ENCODE measurements at regions not wholly inside any gene's neighbourhood (a gene's known extent, or its start where the extent isn't known, plus 50 kb on each side); places are given as distances from the start of the nearest gene placed in this dataset.

GRCh38 chr7:153852261-153852660 lies 199.9 kb upstream of the DPP6 start:
- no peak for TF ChIP-seq CTCF (IDR thresholded peaks at IDR 0.05; ENCODE audit: unreplicated experiment)
- H3K4me3 Mint-ChIP-seq (ENCODE audit: unreplicated experiment): no peak overlapping the region
- CTCF ChIA-PET: no interaction called here
- no peak for DNase-seq (ENCODE audit: unreplicated experiment)
- no peaks in the 10 kb centered on the region for H3K9me3 Mint-ChIP-seq (ENCODE audit: unreplicated experiment)
- no peaks in the 10 kb centered on the region for H3K27me3 Mint-ChIP-seq (ENCODE audit: insufficient read depth, unreplicated experiment)
- intact Hi-C loops (cut with micrococcal nuclease): no loop called here
- H3K36me3 Mint-ChIP-seq (ENCODE audit: insufficient read depth, unreplicated experiment): peaks cover 5% of the 10 kb centered on the region
- BruUV-seq (replicated peaks): no TSS peak
- no peak overlapping the region for H3K27ac Mint-ChIP-seq (ENCODE audit: low read depth, unreplicated experiment)
- no peaks in the 10 kb centered on the region for H3K4me1 Mint-ChIP-seq (ENCODE audit: insufficient read depth, unreplicated experiment)
- POLR2A ChIA-PET: no interaction called here

- ChIA-PET CTCF (interaction anchor here (0.6 kb wide), 1 partner anchor 478 kb away, joined by 3 read pairs; no protein-coding TSS in a partner anchor), POLR2A (no interaction called here)
- no peak for TF ChIP-seq CTCF (IDR thresholded peaks at IDR 0.05; ENCODE audit: unreplicated experiment)
- BruUV-seq (replicated peaks): no TSS peak
- Mint-ChIP-seq H3K36me3 (ENCODE audit: insufficient read depth, unreplicated experiment) (peaks cover 7% of the 10 kb centered on the region), H3K4me1 (ENCODE audit: insufficient read depth, unreplicated experiment) (no peaks in the 10 kb centered on the region), H3K4me3 (ENCODE audit: unreplicated experiment) (no peak overlapping the region), H3K27me3 (ENCODE audit: insufficient read depth, unreplicated experiment) (no peaks in the 10 kb centered on the region), H3K9me3 (ENCODE audit: unreplicated experiment) (peaks cover 5% of the 10 kb centered on the region), H3K27ac (ENCODE audit: low read depth, unreplicated experiment) (no peak overlapping the region)
- intact Hi-C loops (cut with micrococcal nuclease): no loop called here
- no peak for DNase-seq (ENCODE audit: unreplicated experiment)
These were observed 193.8 kb upstream of the DPP6 start for GRCh38 chr7:153858355-153858754.

GRCh38 chr7:153859239-153859638 lies 193.0 kb upstream of the DPP6 start:
- peaks cover 11% of the 10 kb centered on the region for H3K9me3 Mint-ChIP-seq (ENCODE audit: unreplicated experiment)
- H3K4me3 Mint-ChIP-seq (ENCODE audit: unreplicated experiment): no peak overlapping the region
- ChIA-PET POLR2A (no interaction called here), CTCF (no interaction called here)
- no peaks in the 10 kb centered on the region for H3K27me3 Mint-ChIP-seq (ENCODE audit: insufficient read depth, unreplicated experiment)
- BruUV-seq (replicated peaks): no TSS peak
- intact Hi-C loops (cut with micrococcal nuclease): no loop called here
- H3K27ac Mint-ChIP-seq (ENCODE audit: low read depth, unreplicated experiment): no peak overlapping the region
- H3K36me3 Mint-ChIP-seq (ENCODE audit: insufficient read depth, unreplicated experiment): peaks cover 7% of the 10 kb centered on the region
- H3K4me1 Mint-ChIP-seq (ENCODE audit: insufficient read depth, unreplicated experiment): no peaks in the 10 kb centered on the region
- TF ChIP-seq CTCF (IDR thresholded peaks at IDR 0.05; ENCODE audit: unreplicated experiment): no peak
- DNase-seq (ENCODE audit: unreplicated experiment): no peak

GRCh38 chr7:153886506-153887441 lies 165.4 kb upstream of the DPP6 start:
- POLR2A ChIA-PET: no interaction called here
- intact Hi-C loops (cut with micrococcal nuclease): no loop called here
- no peak for TF ChIP-seq CTCF (IDR thresholded peaks at IDR 0.05; ENCODE audit: unreplicated experiment)
- no TSS peak for BruUV-seq (replicated peaks)
- DNase-seq (ENCODE audit: unreplicated experiment): no peak
- Mint-ChIP-seq H3K36me3 (ENCODE audit: insufficient read depth, unreplicated experiment) (no peaks in the 10 kb centered on the region), H3K27ac (ENCODE audit: low read depth, unreplicated experiment) (no peak overlapping the region), H3K4me1 (ENCODE audit: insufficient read depth, unreplicated experiment) (no peaks in the 10 kb centered on the region), H3K27me3 (ENCODE audit: insufficient read depth, unreplicated experiment) (no peaks in the 10 kb centered on the region), H3K9me3 (ENCODE audit: unreplicated experiment) (peaks cover 8% of the 10 kb centered on the region), H3K4me3 (ENCODE audit: unreplicated experiment) (no peak overlapping the region)
- CTCF ChIA-PET: no interaction called here
